HG02840 (cell line): ENCODE measurements at regions not wholly inside any gene's neighbourhood (a gene's known extent, or its start where the extent isn't known, plus 50 kb on each side); places are given as distances from the start of the nearest gene placed in this dataset.

ENCODE experiments used
- ATAC-seq: cut with Tn5 transposase; IDR thresholded peaks from one replicate; pipeline ENCODE4 v1.9.1; 2021; ENCODE audit warnings: mild to moderate bottlenecking, moderate library complexity, moderate number of reproducible peaks; ENCODE audit not compliant: unreplicated experiment, low FRiP score

GRCh38 chr5:34500236-34500847 lies 155.8 kb upstream of the RAI14 start:
- no peak for ATAC-seq

DNA sequence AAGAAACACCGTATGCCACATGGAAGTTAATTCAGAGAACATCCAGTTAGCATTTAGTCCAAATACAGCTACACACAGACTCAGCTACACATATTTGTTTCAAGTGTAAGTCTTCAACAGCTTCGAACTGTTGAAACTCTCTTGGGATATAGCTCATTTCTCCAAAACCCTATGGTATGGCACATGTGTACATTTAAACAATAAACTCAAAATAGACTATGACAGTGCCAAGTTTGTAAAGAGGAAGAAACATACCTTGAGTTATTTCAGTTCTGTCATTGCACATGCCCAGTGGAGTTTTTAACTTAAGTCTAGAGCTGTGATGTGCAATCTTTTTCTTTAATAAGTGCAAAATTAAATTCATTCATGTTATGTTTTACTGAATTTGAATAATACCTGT lies 155.1 kb upstream of the RAI14 start:
- no peak for ATAC-seq

GRCh38 chr5:34501840-34502239 lies 154.3 kb upstream of the RAI14 start:
- ATAC-seq, result no peak

- no peak for ATAC-seq
Measured at GRCh38 chr5:34502581-34502980, 153.5 kb upstream of the RAI14 start.

DNA sequence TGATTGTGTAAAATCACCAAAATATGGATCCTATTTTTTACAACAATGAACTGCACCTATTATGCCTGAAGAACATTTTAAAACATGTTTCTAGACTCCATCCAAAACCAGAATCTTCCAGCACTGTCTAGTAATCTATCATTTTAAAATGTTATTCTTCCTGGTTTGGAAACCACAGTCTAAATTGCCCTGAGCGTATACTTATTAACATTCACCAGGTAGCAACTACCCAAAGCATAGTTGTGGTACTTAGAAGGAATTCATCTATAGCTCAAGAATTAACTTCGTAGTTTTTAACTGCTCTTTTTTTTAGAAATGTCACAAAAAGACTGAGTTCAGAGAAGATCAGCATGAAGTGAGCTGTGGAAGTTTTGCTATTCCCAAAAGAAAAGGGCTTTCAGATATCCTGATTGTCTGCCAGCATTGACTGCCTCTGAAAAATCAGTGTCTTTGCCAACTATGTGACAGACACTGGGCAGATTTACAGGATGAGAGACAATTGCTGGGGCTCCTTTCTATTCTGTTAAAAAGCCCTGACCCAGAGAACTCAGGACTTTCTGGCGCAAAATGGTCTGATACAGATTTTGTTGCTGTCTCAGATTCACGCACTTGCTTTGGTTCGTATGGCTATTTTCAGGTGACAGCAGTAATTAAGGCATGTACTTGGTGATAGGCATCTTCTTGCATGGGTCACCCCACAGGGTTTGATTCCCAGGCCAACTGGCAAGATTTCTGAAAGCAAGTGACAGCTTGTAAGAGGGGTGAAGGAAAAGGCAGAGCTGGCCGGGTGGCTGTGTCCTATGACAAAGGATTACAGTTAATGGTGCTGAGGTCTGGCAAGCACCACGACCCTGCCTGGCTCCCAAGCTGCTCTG lies 152.5 kb upstream of the RAI14 start:
- ATAC-seq, result no peak

GRCh38 chr5:34504967-34505366 lies 151.2 kb upstream of the RAI14 start:
- ATAC-seq, result no peak

- ATAC-seq, result no peak
Measured at GRCh38 chr5:34505731-34506130, 150.4 kb upstream of the RAI14 start.

- no peak for ATAC-seq
Measured at GRCh38 chr5:34507933-34508332, 148.2 kb upstream of the RAI14 start.

GRCh38 chr5:34509392-34509791 lies 146.7 kb upstream of the RAI14 start:
- ATAC-seq, result no peak

DNA sequence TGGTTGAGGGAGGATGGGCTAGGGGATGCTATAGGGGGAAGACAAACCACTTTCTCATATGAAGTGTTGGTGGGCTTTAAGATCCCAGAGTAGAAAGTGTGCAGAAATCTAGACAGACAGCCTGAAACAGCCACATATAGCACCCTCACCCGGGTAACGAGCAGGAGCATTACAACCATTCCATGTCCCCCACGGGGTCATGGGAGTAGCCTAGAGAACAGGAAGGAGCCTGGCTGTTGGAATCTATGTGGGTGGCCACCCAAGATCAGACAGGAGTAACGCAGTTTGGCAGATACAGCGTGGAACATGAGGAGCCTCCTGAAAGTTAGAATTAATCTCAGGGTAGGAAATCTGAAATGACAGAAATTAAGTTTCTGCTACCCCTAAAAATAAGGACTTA lies 146.1 kb upstream of the RAI14 start:
- ATAC-seq, result no peak

DNA sequence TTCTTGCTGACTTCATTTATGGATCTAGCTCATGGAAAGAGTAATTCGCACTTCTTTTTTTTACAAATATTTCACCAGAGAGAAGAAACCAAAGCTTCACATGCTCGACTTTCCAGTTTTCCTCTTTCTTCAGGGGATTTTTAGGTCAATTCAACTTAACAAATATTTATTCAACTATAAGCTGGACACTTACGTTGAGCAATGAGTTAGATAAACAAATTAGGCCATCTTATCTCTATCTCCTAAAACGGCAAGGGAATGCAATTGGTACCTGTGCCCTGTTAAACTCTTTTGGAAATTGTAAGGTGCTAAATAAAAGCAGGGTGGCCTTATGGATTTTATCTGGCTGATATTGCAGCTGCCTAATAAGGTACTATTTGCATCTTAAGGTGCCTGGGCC lies 145.1 kb upstream of the RAI14 start:
- ATAC-seq, result no peak

DNA sequence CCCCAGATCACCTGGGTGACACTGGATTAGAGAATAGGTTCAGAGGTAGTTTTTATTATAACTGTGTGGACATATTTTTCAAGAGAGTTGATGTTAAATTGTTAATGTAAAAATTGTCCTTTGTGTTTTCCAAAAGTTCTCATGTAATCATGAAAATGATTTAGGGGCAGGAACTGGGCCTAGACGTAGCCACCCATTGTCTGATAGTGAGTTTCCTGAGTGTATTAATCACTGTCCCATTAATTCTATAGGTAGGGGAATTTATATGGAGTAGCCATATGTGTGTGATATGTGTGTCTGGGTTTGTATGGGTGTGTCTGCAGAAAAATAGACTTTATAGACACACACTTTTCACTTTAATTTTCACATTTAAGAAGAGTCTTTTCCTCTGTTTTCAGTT lies 144.6 kb upstream of the RAI14 start:
- ATAC-seq, result no peak

DNA sequence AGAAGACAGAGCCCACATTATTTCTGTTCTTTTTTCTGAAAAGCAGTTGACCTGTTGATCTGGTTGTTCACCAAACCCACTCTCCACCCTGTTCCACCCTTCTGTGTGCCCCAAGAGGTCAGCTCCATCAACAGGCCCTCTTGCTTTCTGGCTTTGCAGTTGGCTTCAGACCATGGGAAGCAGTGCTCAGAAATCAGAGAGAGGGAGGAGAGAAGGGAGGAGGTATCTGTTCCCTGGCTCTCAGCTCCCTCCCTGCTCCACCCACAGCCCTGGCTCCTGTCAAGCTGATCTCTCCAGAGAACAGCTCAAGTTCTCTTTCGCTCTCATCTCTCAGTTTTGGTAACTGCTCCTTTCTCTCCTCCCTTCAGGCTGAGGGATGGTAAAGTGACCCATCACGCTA lies 144.2 kb upstream of the RAI14 start:
- no peak for ATAC-seq

- no peak for ATAC-seq
Measured at GRCh38 chr5:34516166-34516565, 140.0 kb upstream of the RAI14 start.

- no peak for ATAC-seq
Measured at GRCh38 chr5:34516686-34517085, 139.4 kb upstream of the RAI14 start.

GRCh38 chr5:34517249-34517648 lies 138.9 kb upstream of the RAI14 start:
- ATAC-seq, result no peak

DNA sequence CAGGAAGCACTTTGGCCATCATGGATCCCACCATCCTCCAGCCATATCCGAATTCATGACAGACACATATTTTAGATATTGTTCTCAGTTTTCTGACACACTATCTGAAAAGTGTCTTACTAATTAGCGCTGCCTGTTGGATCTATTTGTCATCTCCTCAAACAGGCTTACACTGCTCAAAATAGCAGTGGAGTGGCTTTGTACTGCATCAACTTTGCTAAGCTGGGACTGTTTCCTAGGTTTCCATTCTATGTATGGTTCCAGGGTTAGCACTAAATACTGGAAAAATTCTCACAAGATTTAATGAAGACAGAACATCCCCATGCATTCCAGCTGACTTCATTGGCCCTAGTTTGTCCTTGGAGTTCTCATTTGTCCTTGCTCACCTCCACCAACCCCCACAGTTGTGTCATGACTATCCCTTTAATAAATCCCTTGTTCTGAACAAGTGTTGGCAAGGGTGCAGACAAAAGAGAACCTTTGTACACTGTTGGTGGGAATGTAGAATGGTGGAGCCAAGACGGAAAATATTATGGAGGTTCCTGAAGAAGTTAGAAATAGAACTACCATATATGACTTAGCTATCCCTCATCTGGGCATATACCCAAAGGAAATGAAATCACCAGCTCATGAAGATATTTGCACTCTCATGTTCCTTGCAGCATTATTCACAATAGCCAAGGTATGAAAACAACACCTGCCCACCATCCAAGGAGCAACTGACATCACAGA lies 136.5 kb upstream of the RAI14 start:
- no peak for ATAC-seq

DNA sequence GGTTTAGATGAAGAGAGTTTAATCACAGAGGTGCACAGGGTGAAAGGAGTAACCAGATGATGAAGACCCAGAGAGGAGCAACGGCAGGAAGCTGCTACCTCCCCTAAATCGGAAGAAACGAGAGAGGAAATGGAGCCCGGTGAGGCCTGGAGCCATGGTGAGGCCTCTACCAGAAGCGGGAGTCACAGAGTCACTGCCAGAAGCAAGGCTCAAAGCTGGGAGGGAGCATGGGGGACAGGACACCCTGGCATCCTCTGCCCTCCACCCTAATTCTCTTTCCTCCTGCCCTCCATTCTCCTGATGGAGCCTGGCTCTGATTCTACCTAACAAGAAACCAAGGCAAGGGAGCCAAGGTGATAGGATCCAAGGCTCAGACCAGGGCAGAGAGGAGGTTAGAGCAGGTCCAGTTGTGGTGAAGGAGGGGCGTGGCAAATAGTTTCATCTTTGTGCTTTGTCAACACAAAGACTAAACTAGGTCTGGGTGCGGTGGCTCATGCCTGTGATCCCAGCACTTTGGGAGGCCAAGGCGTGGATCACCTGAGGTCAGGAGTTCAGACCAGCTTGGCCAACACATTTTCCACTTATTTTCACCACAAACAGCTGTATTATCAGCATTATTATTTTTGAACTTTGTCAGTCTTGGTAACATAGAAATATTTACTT lies 134.4 kb upstream of the RAI14 start:
- no peak for ATAC-seq

DNA sequence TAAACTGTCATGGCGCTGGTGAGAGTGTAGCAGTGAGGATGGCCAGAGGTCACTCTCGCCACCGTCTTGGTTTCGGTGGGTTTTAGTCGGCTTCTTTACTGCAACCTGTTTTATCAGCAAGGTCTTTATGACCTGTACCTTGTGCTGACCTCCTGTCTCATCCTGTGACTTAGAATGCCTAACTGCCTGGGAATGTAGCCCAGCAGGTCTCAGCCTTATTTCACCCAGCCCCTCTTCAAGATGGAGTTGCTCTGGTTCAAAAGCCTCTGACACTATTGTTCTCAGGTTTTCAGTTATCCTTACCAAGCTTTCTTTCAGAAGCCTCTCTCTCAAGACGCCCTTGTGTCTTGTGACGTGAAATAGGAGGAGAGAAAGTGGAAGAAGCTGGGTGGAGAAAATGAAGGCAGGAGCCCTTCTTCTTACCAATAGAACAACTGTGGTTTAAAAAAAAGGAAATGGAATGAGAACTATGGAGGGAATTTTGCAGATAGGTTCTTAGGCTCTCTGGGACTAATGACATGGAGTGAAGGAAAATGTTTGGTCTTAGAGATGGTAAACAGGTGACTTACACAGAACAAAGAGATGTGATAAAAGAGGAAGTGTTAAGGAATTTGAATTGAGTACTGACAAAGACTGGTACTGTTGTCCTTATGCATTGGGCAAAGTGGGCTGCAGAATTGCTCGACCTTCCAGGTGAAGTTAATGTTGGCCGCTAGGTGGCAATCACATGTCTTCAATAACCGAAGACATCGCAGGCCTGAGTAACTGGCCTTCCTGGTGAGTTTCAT lies 133.3 kb upstream of the RAI14 start:
- no peak for ATAC-seq

DNA sequence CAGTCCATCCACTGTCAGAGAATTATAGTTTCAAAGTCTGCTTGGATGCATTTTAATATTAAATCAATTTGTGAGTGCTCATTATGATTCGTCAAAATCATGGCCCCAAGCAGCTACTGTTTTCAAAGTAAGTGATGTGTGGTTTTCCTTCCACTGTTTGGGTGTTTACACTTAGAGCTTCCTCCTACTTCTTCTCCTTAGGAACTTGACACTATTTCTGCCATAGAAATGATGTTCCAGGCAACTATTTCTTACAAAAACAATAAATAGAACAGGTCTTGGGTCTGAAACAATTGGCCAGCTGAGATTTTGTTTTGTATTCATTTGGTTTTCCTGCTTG lies 132.8 kb upstream of the RAI14 start:
- ATAC-seq, result no peak
